ENCODE measurements at regions not wholly inside any gene's neighbourhood (a gene's known extent, or its start where the extent isn't known, plus 50 kb on each side); places are given as distances from the start of the nearest gene placed in this dataset.

- Histone ChIP-seq H3K36me3 (ENCODE audit: low read depth) (no peaks in the 10 kb centered on the region), H3K9ac (no peak overlapping the region), H3K4me3 (no peak overlapping the region), H4K20me1 (ENCODE audit: insufficient read depth) (no peaks in the 10 kb centered on the region), H3K27ac (no peak overlapping the region), H3K9me2 (ENCODE audit: insufficient read depth) (no peaks in the 10 kb centered on the region), H3K79me2 (ENCODE audit: insufficient read depth) (no peaks in the 10 kb centered on the region), H3K27me3 (replicated peaks; ENCODE audit: insufficient read depth) (no peaks in the 10 kb centered on the region), H3K4me1 (ENCODE audit: insufficient read depth) (no peaks in the 10 kb centered on the region), H3K4me2 (ENCODE audit: unreplicated experiment) (no peak overlapping the region), H3F3A (ENCODE audit: insufficient read depth) (no peaks in the 10 kb centered on the region), H3K9me3 (ENCODE audit: low read depth) (no peaks in the 10 kb centered on the region), H2AFZ (no peak overlapping the region)
- no peak for TF ChIP-seq EZH2phosphoT487 (IDR thresholded peaks at IDR 0.05; ENCODE audit: insufficient read depth, low read depth)
- TF ChIP-seq EZH2 (IDR thresholded peaks at IDR 0.05; ENCODE audit: insufficient read depth, poor library complexity, severe bottlenecking): no peak
- in situ Hi-C loops (cut with MboI): no loop called here
- no peak for DNase-seq
- WGBS, 2 experiments (ENCODE audit: low coverage in 1 of 2, low lambda C conversion rate in 2 of 2, missing lambda C conversion rate in 2 of 2): 10 to 12% methylated on average over 5 of the region's 5 CpGs
These were observed 616.4 kb upstream of the NDST4 start for GRCh38 chr4:115729739-115730266.

- 53 to 69% methylated on average over 3 of the region's 3 CpGs for WGBS, 2 experiments (ENCODE audit: low coverage in 1 of 2, low lambda C conversion rate in 2 of 2, missing lambda C conversion rate in 2 of 2)
- TF ChIP-seq EZH2phosphoT487 (IDR thresholded peaks at IDR 0.05; ENCODE audit: insufficient read depth, low read depth): no peak
- TF ChIP-seq EZH2 (IDR thresholded peaks at IDR 0.05; ENCODE audit: insufficient read depth, poor library complexity, severe bottlenecking): no peak
- Histone ChIP-seq H3F3A (ENCODE audit: insufficient read depth) (no peaks in the 10 kb centered on the region), H3K4me2 (ENCODE audit: unreplicated experiment) (no peak overlapping the region), H3K27me3 (replicated peaks; ENCODE audit: insufficient read depth) (no peaks in the 10 kb centered on the region), H3K36me3 (ENCODE audit: low read depth) (no peaks in the 10 kb centered on the region), H3K9me2 (ENCODE audit: insufficient read depth) (no peaks in the 10 kb centered on the region), H3K4me1 (ENCODE audit: insufficient read depth) (no peaks in the 10 kb centered on the region), H3K4me3 (no peak overlapping the region), H4K20me1 (ENCODE audit: insufficient read depth) (no peaks in the 10 kb centered on the region), H2AFZ (no peak overlapping the region), H3K79me2 (ENCODE audit: insufficient read depth) (no peaks in the 10 kb centered on the region), H3K27ac (no peak overlapping the region), H3K9ac (no peak overlapping the region), H3K9me3 (ENCODE audit: low read depth) (no peaks in the 10 kb centered on the region)
- in situ Hi-C loops (cut with MboI): no loop called here
- no peak for DNase-seq
These were observed 610.2 kb upstream of the NDST4 start for GRCh38 chr4:115723621-115724020.

- no peaks in the 10 kb centered on the region for H4K20me1 ChIP-seq (ENCODE audit: insufficient read depth)
- H3K9ac ChIP-seq: no peak overlapping the region
- no peaks in the 10 kb centered on the region for H3F3A ChIP-seq (ENCODE audit: insufficient read depth)
- 10 to 13% methylated on average over 1 of the region's 1 CpG for WGBS, 2 experiments (ENCODE audit: low coverage in 1 of 2, low lambda C conversion rate in 2 of 2, missing lambda C conversion rate in 2 of 2)
- H2AFZ ChIP-seq: no peak overlapping the region
- in situ Hi-C loops (cut with MboI): no loop called here
- no peaks in the 10 kb centered on the region for H3K36me3 ChIP-seq (ENCODE audit: low read depth)
- H3K4me2 ChIP-seq (ENCODE audit: unreplicated experiment): no peak overlapping the region
- DNase-seq: no peak
- H3K9me3 ChIP-seq (ENCODE audit: low read depth): no peaks in the 10 kb centered on the region
- H3K4me3 ChIP-seq: no peak overlapping the region
- H3K79me2 ChIP-seq (ENCODE audit: insufficient read depth): no peaks in the 10 kb centered on the region
- H3K4me1 ChIP-seq (ENCODE audit: insufficient read depth): no peaks in the 10 kb centered on the region
- TF ChIP-seq EZH2 (IDR thresholded peaks at IDR 0.05; ENCODE audit: insufficient read depth, poor library complexity, severe bottlenecking) (no peak), EZH2phosphoT487 (IDR thresholded peaks at IDR 0.05; ENCODE audit: insufficient read depth, low read depth) (no peak)
- H3K9me2 ChIP-seq (ENCODE audit: insufficient read depth): no peaks in the 10 kb centered on the region
- H3K27me3 ChIP-seq (replicated peaks; ENCODE audit: insufficient read depth): no peaks in the 10 kb centered on the region
- no peak overlapping the region for H3K27ac ChIP-seq
These were observed 607.2 kb upstream of the NDST4 start for GRCh38 chr4:115720611-115721010.

- no peaks in the 10 kb centered on the region for H4K20me1 ChIP-seq (ENCODE audit: insufficient read depth)
- H3K27me3 ChIP-seq (replicated peaks; ENCODE audit: insufficient read depth): no peaks in the 10 kb centered on the region
- no peak overlapping the region for H3K27ac ChIP-seq
- in situ Hi-C loops (cut with MboI): no loop called here
- TF ChIP-seq EZH2 (IDR thresholded peaks at IDR 0.05; ENCODE audit: insufficient read depth, poor library complexity, severe bottlenecking): no peak
- no peaks in the 10 kb centered on the region for H3F3A ChIP-seq (ENCODE audit: insufficient read depth)
- H3K36me3 ChIP-seq (ENCODE audit: low read depth): no peaks in the 10 kb centered on the region
- no peak overlapping the region for H3K4me3 ChIP-seq
- H3K9me3 ChIP-seq (ENCODE audit: low read depth): no peaks in the 10 kb centered on the region
- no peaks in the 10 kb centered on the region for H3K4me1 ChIP-seq (ENCODE audit: insufficient read depth)
- no peak overlapping the region for H3K4me2 ChIP-seq (ENCODE audit: unreplicated experiment)
- no peaks in the 10 kb centered on the region for H3K9me2 ChIP-seq (ENCODE audit: insufficient read depth)
- H3K9ac ChIP-seq: no peak overlapping the region
- no peak overlapping the region for H2AFZ ChIP-seq
- no peaks in the 10 kb centered on the region for H3K79me2 ChIP-seq (ENCODE audit: insufficient read depth)
- WGBS, 2 experiments (ENCODE audit: low coverage in 1 of 2, low lambda C conversion rate in 2 of 2, missing lambda C conversion rate in 2 of 2): 0 to 3% methylated on average over 2 of the region's 2 CpGs
- no peak for DNase-seq
These were observed 598.2 kb upstream of the NDST4 start for GRCh38 chr4:115711575-115711974.

GRCh38 chr4:115688961-115689360 lies 575.5 kb upstream of the NDST4 start:
- Histone ChIP-seq H4K20me1 (ENCODE audit: insufficient read depth) (no peaks in the 10 kb centered on the region), H3K9me3 (ENCODE audit: low read depth) (no peaks in the 10 kb centered on the region), H3K4me3 (no peak overlapping the region), H3K9ac (no peak overlapping the region), H3K4me2 (ENCODE audit: unreplicated experiment) (no peak overlapping the region), H3F3A (ENCODE audit: insufficient read depth) (no peaks in the 10 kb centered on the region), H3K36me3 (ENCODE audit: low read depth) (no peaks in the 10 kb centered on the region), H3K27ac (no peak overlapping the region), H3K27me3 (replicated peaks; ENCODE audit: insufficient read depth) (no peaks in the 10 kb centered on the region), H3K79me2 (ENCODE audit: insufficient read depth) (no peaks in the 10 kb centered on the region), H2AFZ (no peak overlapping the region), H3K9me2 (ENCODE audit: insufficient read depth) (no peaks in the 10 kb centered on the region), H3K4me1 (ENCODE audit: insufficient read depth) (no peaks in the 10 kb centered on the region)
- no peak for TF ChIP-seq EZH2 (IDR thresholded peaks at IDR 0.05; ENCODE audit: insufficient read depth, poor library complexity, severe bottlenecking)
- TF ChIP-seq EZH2phosphoT487 (IDR thresholded peaks at IDR 0.05; ENCODE audit: insufficient read depth, low read depth): no peak
- in situ Hi-C loops (cut with MboI): no loop called here
- no peak for DNase-seq

Measured in GM23248 (cell line).